ENCODE measurements at regions not wholly inside any gene's neighbourhood (a gene's known extent, or its start where the extent isn't known, plus 50 kb on each side); places are given as distances from the start of the nearest gene placed in this dataset.

- Histone ChIP-seq H3K4me2 (ENCODE audit: insufficient read depth, low read length) (no peak overlapping the region), H3K79me2 (ENCODE audit: insufficient read depth, low read length) (no peaks in the 10 kb centered on the region)
- DNase-seq (ENCODE audit: insufficient read length, low spot score, missing footprints), result peak; percentile 95
These were observed 142.4 kb downstream of the FAM43A start for GRCh38 chr3:194828116-194828515.

GRCh38 chr3:194828926-194829325 is 143.2 kb downstream of the FAM43A start:
- H3K36me3 ChIP-seq (ENCODE audit: insufficient read depth, low read length), result no peaks in the 10 kb centered on the region
- no peaks in the 10 kb centered on the region for H3K27me3 ChIP-seq (ENCODE audit: insufficient read depth, low read length)
- H4K20me1 ChIP-seq (ENCODE audit: insufficient read depth, low read length), result no peaks in the 10 kb centered on the region
- H3K4me1 ChIP-seq (ENCODE audit: insufficient read depth, low read length), result peaks cover 19% of the 10 kb centered on the region
- no peak for TF ChIP-seq CTCF (IDR thresholded peaks at IDR 0.05; ENCODE audit: extremely low read depth, low read depth, low read length)
- no peak overlapping the region for H3K4me3 ChIP-seq (ENCODE audit: insufficient read depth, low read length)
- DNase-seq (ENCODE audit: insufficient read length, low spot score, missing footprints), result no peak
- no peaks in the 10 kb centered on the region for H3K79me2 ChIP-seq (ENCODE audit: insufficient read depth, low read length)
- H3K27ac ChIP-seq (ENCODE audit: low read depth, low read length), result no peak overlapping the region
- H2AFZ ChIP-seq (ENCODE audit: low read length), result no peak overlapping the region
- no peaks in the 10 kb centered on the region for H3K9me3 ChIP-seq (ENCODE audit: low read depth, low read length)
- no peak overlapping the region for H3K4me2 ChIP-seq (ENCODE audit: insufficient read depth, low read length)

More at GRCh38 chr3:194828116-194828515, 142.4 kb downstream of the FAM43A start:
- H3K4me1 ChIP-seq (ENCODE audit: insufficient read depth, low read length), result peaks cover 19% of the 10 kb centered on the region
- no peaks in the 10 kb centered on the region for H3K9me3 ChIP-seq (ENCODE audit: low read depth, low read length)
- H3K27ac ChIP-seq (ENCODE audit: low read depth, low read length), result peak overlapping the region; percentile 21
- H3K36me3 ChIP-seq (ENCODE audit: insufficient read depth, low read length), result no peaks in the 10 kb centered on the region
- no peak overlapping the region for H3K4me3 ChIP-seq (ENCODE audit: insufficient read depth, low read length)
- no peak overlapping the region for H2AFZ ChIP-seq (ENCODE audit: low read length)
- TF ChIP-seq CTCF (IDR thresholded peaks at IDR 0.05; ENCODE audit: extremely low read depth, low read depth, low read length), result no peak
- no peaks in the 10 kb centered on the region for H4K20me1 ChIP-seq (ENCODE audit: insufficient read depth, low read length)
- no peaks in the 10 kb centered on the region for H3K27me3 ChIP-seq (ENCODE audit: insufficient read depth, low read length)

GRCh38 chr3:194830401-194830800 is 144.7 kb downstream of the FAM43A start:
- Histone ChIP-seq H3K4me2 (ENCODE audit: insufficient read depth, low read length) (no peak overlapping the region), H3K9me3 (ENCODE audit: low read depth, low read length) (no peaks in the 10 kb centered on the region), H2AFZ (ENCODE audit: low read length) (no peak overlapping the region)

DNA sequence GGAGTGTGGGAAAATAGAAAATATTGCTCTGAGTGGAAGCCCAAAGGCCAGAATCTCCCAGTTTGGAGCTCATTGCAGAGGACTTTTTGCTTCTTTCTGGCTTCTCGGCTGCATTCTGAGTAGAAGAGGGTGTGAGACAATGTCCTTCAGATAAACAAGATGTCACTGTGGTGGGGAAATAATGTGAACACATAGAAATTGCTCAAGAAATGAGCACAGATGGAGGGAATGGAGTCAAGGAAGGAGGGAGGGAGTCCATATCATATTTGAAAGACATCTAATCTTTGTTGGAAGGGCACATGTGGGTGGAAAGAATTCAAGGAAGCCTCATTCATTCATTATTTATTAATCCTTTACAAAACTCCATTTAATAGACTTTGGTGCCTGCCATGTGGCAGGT is 145.3 kb downstream of the FAM43A start:
- H3K27me3 ChIP-seq (ENCODE audit: insufficient read depth, low read length), result no peaks in the 10 kb centered on the region
- H3K9me3 ChIP-seq (ENCODE audit: low read depth, low read length), result no peaks in the 10 kb centered on the region
- no peaks in the 10 kb centered on the region for H4K20me1 ChIP-seq (ENCODE audit: insufficient read depth, low read length)
- DNase-seq (ENCODE audit: insufficient read length, low spot score, missing footprints), result no peak
- TF ChIP-seq CTCF (IDR thresholded peaks at IDR 0.05; ENCODE audit: extremely low read depth, low read depth, low read length), result no peak
- H3K79me2 ChIP-seq (ENCODE audit: insufficient read depth, low read length), result no peaks in the 10 kb centered on the region
- no peaks in the 10 kb centered on the region for H3K36me3 ChIP-seq (ENCODE audit: insufficient read depth, low read length)
- no peak overlapping the region for H3K4me2 ChIP-seq (ENCODE audit: insufficient read depth, low read length)
- H2AFZ ChIP-seq (ENCODE audit: low read length), result no peak overlapping the region
- H3K4me3 ChIP-seq (ENCODE audit: insufficient read depth, low read length), result no peak overlapping the region
- no peak overlapping the region for H3K27ac ChIP-seq (ENCODE audit: low read depth, low read length)
- peaks cover 12% of the 10 kb centered on the region for H3K4me1 ChIP-seq (ENCODE audit: insufficient read depth, low read length)

More at GRCh38 chr3:194830401-194830800, 144.7 kb downstream of the FAM43A start:
- Histone ChIP-seq H3K4me1 (ENCODE audit: insufficient read depth, low read length) (peaks cover 12% of the 10 kb centered on the region), H3K27ac (ENCODE audit: low read depth, low read length) (no peak overlapping the region), H3K36me3 (ENCODE audit: insufficient read depth, low read length) (no peaks in the 10 kb centered on the region), H4K20me1 (ENCODE audit: insufficient read depth, low read length) (no peaks in the 10 kb centered on the region), H3K4me3 (ENCODE audit: insufficient read depth, low read length) (no peak overlapping the region), H3K27me3 (ENCODE audit: insufficient read depth, low read length) (no peaks in the 10 kb centered on the region), H3K79me2 (ENCODE audit: insufficient read depth, low read length) (no peaks in the 10 kb centered on the region)
- no peak for DNase-seq (ENCODE audit: insufficient read length, low spot score, missing footprints)
- no peak for TF ChIP-seq CTCF (IDR thresholded peaks at IDR 0.05; ENCODE audit: extremely low read depth, low read depth, low read length)
